Transverse colon (tissue), 4 donors: ENCODE measurements at regions not wholly inside any gene's neighbourhood (a gene's known extent, or its start where the extent isn't known, plus 50 kb on each side); places are given as distances from the start of the nearest gene placed in this dataset.

Experiments
- DNase-seq: peaks from one replicate; pipeline ENCODE4 v3.0.0-alpha.2; 2019
- H3K27ac ChIP-seq, 4 donors: fragments of 200-600 bp; sonication (generic); 2 replicates each; pipeline ENCODE4 v1.5.1; 2016 to 2018; ENCODE audit warnings: inconsistent platforms in 4 of 4
- H3K27me3 ChIP-seq: fragments of 200-600 bp; sonication (generic); 2 replicates; pipeline ENCODE4 v1.5.1; 2017; ENCODE audit warnings: inconsistent platforms
- H3K36me3 ChIP-seq, 4 donors: fragments of 200-600 bp; sonication (generic); 2 replicates each; pipeline ENCODE4 v1.5.1; 2017 to 2019; ENCODE audit warnings: inconsistent platforms in 4 of 4
- H3K4me1 ChIP-seq, 4 donors: fragments of 200-600 bp; sonication (generic); 2 replicates each; pipeline ENCODE4 v1.5.1; 2017 to 2020; ENCODE audit warnings: inconsistent platforms in 4 of 4
- H3K4me3 ChIP-seq, 4 donors: fragments of 200-600 bp; sonication (generic); 1 replicate in 1 of 4; 2 replicates in 3 of 4; pipeline versions ENCODE4 v1.5.1 to v1.6.1; 2017 to 2019; ENCODE audit warnings: inconsistent platforms in 4 of 4
- H3K9me3 ChIP-seq, 2 donors: fragments of 200-600 bp; sonication (generic); 2 replicates each; pipeline ENCODE4 v1.5.1; 2017 to 2019; ENCODE audit warnings: inconsistent platforms in 2 of 2
- CTCF ChIP-seq, 5 experiments: fragments of 200-600 bp in 3 of 5; fragments of 450-650 bp in 2 of 5; sonication (generic) in 3 of 5; IDR thresholded peaks; 1 replicate in 2 of 5; 2 replicates in 3 of 5; pipeline ENCODE4 v1.5.1; 2016 to 2017; ENCODE audit warnings: antibody characterized with exemption in 5 of 5, inconsistent platforms in 3 of 5, mild to moderate bottlenecking in 2 of 5, moderate library complexity in 1 of 5
- EP300 ChIP-seq: sonication (generic); formaldehyde crosslinking; IDR thresholded peaks from one replicate; pipeline ENCODE4 v1.6.1; 2017; ENCODE audit warnings: antibody characterized with exemption, low read depth
- POLR2A ChIP-seq: fragments of 450-650 bp; IDR thresholded peaks from one replicate; pipeline ENCODE4 v1.6.1; 2016; ENCODE audit warnings: antibody characterized with exemption, mild to moderate bottlenecking, moderate library complexity
- POLR2AphosphoS5 ChIP-seq, 3 donors: sonication (generic); formaldehyde crosslinking; IDR thresholded peaks; one replicate each; pipeline ENCODE4 v1.6.1; 2016; ENCODE audit warnings: antibody characterized with exemption in 3 of 3
- WGBS, 2 donors: methylation state at CpG; one replicate each; pipeline ENCODE4 v1.1.5; 2018; ENCODE audit warnings: low coverage in 1 of 2; 5-methylcytosine and 5-hydroxymethylcytosine counted together
- in situ Hi-C, 4 donors: fragments of 200-750 bp; cut with MboI; loops; one replicate each; pipeline versions ENCODE4 v1.15.0 to v1.15.1; 2017; ENCODE audit warnings: low sequenced_read_pairs in 3 of 4, low pct_ligation_motif_present in 1 of 4, low pct_unique_long_range_greater_than_20kb in 1 of 4
- intact Hi-C: fragments of 100-400 bp; cut with DNase I; formaldehyde crosslinking; loops from one replicate; pipeline ENCODE4 v1.15.1; 2023; ENCODE audit warnings: low total_unique reads

- Histone ChIP-seq H3K4me3 (no peak overlapping the region), H3K9me3 (no peaks in the 10 kb centered on the region), H3K27ac (no peak overlapping the region), H3K4me1 (no peaks in the 10 kb centered on the region), H3K36me3 (no peaks in the 10 kb centered on the region), H3K27me3 (no peaks in the 10 kb centered on the region)
- 82 to 88% methylated on average over 6 to 7 of the region's 7 CpGs for WGBS, 2 donors
- intact Hi-C loops (loop anchor here (5.0 kb wide), 1 partner anchor 1673 kb away; no protein-coding TSS in a partner anchor), in situ Hi-C loops (no loop called here)
- DNase-seq = no peak
- TF ChIP-seq POLR2AphosphoS5 (IDR thresholded peaks at IDR 0.05) (no peak), CTCF (IDR thresholded peaks at IDR 0.05) (no peak), EP300 (no peak)
Measured at GRCh38 chr7:26470691-26471090, 179.0 kb downstream of the SNX10 start.

GRCh38 chr7:26471306-26472075, 179.8 kb downstream of the SNX10 start:
- no peak overlapping the region for H3K4me3 ChIP-seq
- no peak for TF ChIP-seq CTCF (IDR thresholded peaks at IDR 0.05)
- TF ChIP-seq POLR2A = no peak
- no peak for TF ChIP-seq EP300
- no peak for TF ChIP-seq POLR2AphosphoS5 (IDR thresholded peaks at IDR 0.05)
- WGBS, 2 donors = 76 to 95% methylated on average over 7 to 9 of the region's 9 CpGs
- in situ Hi-C loops (no loop called here), intact Hi-C loops (loop anchor here (5.0 kb wide), 1 partner anchor 1674 kb away; no protein-coding TSS in a partner anchor)
- DNase-seq = no peak
- H3K27me3 ChIP-seq = no peaks in the 10 kb centered on the region
- H3K36me3 ChIP-seq = no peaks in the 10 kb centered on the region
- H3K9me3 ChIP-seq = no peaks in the 10 kb centered on the region
- no peak overlapping the region for H3K27ac ChIP-seq
- H3K4me1 ChIP-seq = no peaks in the 10 kb centered on the region

GRCh38 chr7:26472971-26473370, 181.3 kb downstream of the SNX10 start:
- Histone ChIP-seq H3K4me1 (no peaks in the 10 kb centered on the region), H3K9me3 (no peaks in the 10 kb centered on the region), H3K36me3 (no peaks in the 10 kb centered on the region), H3K27ac (no peak overlapping the region), H3K4me3 (no peak overlapping the region), H3K27me3 (no peaks in the 10 kb centered on the region)
- 88 to 89% methylated on average over 2 of the region's 2 CpGs for WGBS, 2 donors
- in situ Hi-C loops = no loop called here
- no peak for DNase-seq
- TF ChIP-seq POLR2AphosphoS5 (IDR thresholded peaks at IDR 0.05) (no peak), CTCF (IDR thresholded peaks at IDR 0.05) (no peak), POLR2A (no peak), EP300 (no peak)
- intact Hi-C loops = loop anchor here (5.0 kb wide), 1 partner anchor 1676 kb away; no protein-coding TSS in a partner anchor

DNA sequence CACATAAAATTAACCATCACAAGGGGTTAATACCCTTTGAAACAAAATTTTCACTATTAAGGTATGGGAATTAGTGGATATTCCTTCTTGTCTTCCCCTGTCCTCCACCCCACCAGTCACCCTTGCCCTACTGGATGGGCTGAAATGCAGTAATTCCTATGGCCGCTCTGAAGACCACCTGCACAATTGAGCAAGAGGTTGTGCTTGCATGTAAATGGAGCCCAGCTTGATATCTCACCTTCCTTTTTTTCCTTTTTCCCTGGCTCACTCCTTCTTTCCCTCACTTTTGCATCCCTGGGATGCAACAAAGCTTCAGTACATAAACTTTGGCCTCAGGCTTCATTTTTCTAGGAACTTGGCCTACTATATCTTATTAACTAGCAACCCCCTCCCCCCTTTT, 184.6 kb downstream of the SNX10 start:
- intact Hi-C loops (no loop called here), in situ Hi-C loops (no loop called here)
- H3K4me3 ChIP-seq = no peak overlapping the region
- no peaks in the 10 kb centered on the region for H3K27me3 ChIP-seq
- no peak for TF ChIP-seq CTCF (IDR thresholded peaks at IDR 0.05)
- TF ChIP-seq POLR2AphosphoS5 (IDR thresholded peaks at IDR 0.05) = no peak
- TF ChIP-seq POLR2A = no peak
- no peak for TF ChIP-seq EP300
- no peak for DNase-seq
- no peak overlapping the region for H3K27ac ChIP-seq
- WGBS, 2 donors = 96 to 100% methylated on average over 1 of the region's 1 CpG
- H3K9me3 ChIP-seq = no peaks in the 10 kb centered on the region
- H3K36me3 ChIP-seq = no peaks in the 10 kb centered on the region
- no peaks in the 10 kb centered on the region for H3K4me1 ChIP-seq
